HG02840 (cell line): ENCODE measurements at regions not wholly inside any gene's neighbourhood (a gene's known extent, or its start where the extent isn't known, plus 50 kb on each side); places are given as distances from the start of the nearest gene placed in this dataset.
"Not testable (repeated sequence)": the region's sequence is repeated elsewhere in the genome, so short reads cannot be mapped to it uniquely, and the experiment has no call there.

Experiments used
- ATAC-seq: cut with Tn5 transposase; IDR thresholded peaks from one replicate; pipeline ENCODE4 v1.9.1; 2021; ENCODE audit warnings: mild to moderate bottlenecking, moderate library complexity, moderate number of reproducible peaks; ENCODE audit not compliant: unreplicated experiment, low FRiP score

DNA sequence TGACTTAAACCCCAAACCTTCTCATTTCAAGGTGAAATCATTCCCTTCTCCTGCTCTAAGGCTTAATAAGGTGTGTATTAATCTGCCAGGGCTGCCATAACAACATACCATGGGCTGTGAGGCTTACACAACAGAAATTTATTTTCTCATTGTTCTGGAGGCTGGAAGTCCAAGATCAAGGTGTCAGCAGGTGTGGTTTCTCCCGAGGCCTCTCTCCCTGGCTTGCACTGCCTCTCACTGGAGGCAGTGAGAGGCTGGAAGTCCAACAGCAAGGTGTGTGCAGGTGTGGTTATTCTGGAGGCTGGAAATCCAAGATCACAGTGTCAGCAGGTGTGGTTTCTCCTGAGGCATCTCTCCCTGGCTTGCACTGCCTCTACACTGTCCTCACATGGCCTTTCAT is 280.3 kb upstream of the TUT7 start:
- ATAC-seq, result no peak

GRCh38 chr9:86633945-86634344 is 279.7 kb upstream of the TUT7 start:
- ATAC-seq, result no peak

- ATAC-seq, result no peak
Observed at GRCh38 chr9:86632537-86632936, 278.3 kb upstream of the TUT7 start.

- ATAC-seq, result no peak
Observed at GRCh38 chr9:86629530-86629929, 275.3 kb upstream of the TUT7 start.

DNA sequence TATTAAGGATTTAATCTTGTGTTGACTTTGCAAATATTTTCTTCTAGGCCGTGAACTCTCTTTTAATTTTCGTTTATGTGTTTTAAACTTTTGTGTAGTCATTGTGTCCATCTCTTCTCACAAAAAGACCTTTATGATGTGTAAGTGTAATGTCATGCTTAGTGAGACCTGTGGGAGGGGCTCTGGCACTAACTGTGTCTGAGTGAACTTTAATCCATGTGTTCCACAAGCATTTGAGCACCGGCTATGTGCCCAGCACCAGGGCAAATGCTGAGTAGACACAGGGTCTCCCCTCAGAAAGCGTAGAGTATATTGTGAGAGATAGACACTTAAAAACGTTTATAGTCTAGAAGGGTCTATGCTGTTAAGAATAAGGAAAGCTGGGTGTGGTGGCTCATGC is 272.6 kb upstream of the TUT7 start:
- no peak for ATAC-seq

GRCh38 chr9:86624630-86625029 is 270.4 kb upstream of the TUT7 start:
- ATAC-seq, result no peak

DNA sequence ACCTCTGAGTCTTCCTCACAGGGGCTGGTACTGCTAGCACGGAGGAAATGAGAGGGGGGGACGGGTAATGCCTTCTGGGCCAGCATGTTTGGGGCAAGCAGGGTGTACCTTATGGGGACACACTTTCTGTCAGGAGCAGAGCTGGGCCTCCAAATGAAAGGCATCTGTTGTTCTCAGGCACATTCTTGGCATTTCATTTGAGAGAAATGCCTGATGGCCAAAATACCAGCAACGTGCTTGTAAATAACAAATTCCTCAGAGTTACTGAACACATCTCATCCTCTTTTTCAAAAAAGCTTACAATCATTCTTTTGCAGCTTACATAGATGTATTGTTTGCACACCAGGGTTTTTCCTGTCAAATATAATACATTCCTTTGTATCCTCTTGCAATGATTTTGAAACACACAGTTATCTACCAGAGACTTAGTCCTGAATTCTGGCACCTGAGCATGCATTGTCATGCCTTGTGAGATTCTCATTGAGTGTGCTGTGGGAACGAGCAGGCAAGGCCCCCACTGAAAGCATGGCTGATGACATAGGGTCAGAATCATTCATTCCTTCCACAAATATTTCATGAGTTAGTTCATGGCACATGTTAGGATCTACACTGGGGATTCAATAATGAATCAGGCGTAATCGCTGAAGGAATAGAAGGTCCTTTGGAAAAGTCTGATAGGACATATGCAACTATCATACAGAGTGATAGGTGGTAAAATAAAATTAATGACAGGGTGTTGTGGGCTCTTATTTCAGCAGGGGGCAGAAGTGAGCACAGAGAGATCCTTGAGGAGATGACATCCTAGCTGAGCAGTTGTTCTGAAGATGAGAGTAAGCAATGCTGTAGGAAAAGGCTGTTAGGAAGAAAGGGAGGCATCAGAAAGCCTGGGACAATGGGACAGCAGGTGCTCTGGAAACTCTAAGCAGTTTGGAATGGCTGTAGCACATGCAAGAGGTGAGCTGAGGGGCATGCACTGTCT is 260.9 kb upstream of the TUT7 start:
- no peak for ATAC-seq

DNA sequence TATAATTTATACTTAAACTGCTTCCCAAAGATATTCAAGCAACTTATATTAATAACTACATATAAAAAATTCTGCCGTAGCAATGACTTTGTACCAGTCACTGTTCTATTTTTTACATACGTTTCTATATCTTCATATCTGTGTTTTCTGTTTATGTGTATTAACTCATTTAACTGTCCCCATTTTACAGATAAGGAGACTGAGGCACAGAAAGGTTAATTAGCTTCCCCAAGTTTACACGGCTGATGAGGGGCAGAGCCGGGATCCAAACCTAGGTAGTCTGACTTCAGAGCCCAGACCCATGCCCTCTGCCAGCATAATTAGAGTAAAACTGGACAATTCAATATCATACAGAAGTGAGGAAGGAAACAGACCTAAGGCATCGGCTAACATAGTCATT is 259.7 kb upstream of the TUT7 start:
- no peak for ATAC-seq

DNA sequence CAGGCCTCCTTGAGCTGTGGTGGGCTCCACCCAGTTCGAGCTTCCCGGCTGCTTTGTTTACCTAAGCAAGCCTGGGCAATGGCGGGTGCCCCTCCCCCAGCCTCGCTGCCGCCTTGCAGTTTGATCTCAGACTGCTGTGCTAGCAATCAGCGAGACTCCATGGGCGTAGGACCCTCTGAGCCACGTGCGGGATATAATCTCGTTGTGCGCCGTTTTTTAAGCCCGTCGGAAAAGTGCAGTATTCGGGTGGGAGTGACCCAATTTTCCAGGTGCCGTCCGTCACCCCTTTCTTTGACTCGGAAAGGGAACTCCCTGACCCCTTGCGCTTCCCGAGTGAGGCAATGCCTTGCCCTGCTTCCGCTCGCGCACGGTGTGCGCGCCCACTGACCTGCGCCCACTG is 257.3 kb upstream of the TUT7 start:
- ATAC-seq, result not testable (repeated sequence)

- no peak for ATAC-seq
Observed at GRCh38 chr9:86605303-86605702, 251.1 kb upstream of the TUT7 start.

- ATAC-seq, result no peak
Observed at GRCh38 chr9:86604741-86605140, 250.5 kb upstream of the TUT7 start.

DNA sequence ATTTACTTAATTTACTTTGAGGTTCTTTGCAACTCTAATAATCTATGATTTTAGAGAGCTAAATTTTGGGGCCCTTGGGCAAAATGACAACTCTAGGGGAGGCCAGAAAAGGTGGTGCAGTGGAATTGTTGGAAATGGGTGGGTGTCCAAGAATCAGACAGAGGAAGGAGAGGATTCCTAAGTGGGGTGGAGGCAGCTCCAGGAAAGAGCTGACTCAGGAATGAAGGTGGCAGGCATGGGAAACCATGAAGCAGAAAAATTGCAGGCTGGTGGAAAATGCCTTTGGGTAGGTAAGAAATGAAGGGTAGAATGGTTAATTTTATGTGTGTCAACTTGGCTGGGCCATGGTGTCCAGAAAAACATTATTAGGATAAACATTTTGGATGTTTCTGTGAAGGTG is 248.5 kb upstream of the TUT7 start:
- no peak for ATAC-seq

- ATAC-seq, result no peak
Observed at GRCh38 chr9:86601697-86602096, 247.5 kb upstream of the TUT7 start.

DNA sequence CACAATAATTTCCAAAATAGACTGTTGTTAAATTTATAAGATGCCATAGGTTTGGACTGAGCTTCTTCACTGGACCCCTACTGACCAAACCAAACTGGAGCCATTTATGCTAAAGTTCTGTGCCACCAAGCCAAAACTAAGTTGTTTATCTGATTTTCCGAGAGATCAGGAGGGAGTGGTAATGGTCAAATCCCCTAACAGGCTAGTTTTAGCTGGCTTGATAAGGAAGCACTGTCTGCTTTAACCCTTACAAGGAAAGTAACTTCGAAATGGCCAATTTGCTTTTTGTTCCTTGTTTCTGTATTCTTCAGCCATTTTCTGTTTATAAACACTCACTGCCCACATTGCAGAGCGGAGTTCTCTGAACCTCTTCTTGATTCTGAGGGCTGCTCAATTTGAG is 246.8 kb upstream of the TUT7 start:
- no peak for ATAC-seq

- no peak for ATAC-seq
Observed at GRCh38 chr9:86600291-86600690, 246.1 kb upstream of the TUT7 start.

DNA sequence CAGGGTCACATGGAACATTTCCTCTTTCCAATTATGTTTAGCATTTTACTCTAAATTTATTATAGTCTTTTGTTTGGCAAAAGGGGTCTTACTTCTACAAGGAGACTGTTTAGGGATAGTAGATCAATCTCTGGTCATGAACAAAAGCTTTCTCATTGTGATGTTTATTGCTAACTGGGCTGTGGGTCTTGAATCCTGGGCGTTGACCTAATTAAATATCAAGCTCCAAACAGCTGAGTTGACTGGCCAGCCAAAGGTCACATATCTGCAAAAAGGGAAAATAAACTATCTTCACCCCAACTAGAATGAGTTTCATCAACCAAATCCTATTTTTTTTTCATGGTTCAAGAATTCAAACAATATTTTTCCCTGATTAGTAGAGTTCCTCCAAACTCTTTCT is 245.4 kb upstream of the TUT7 start:
- ATAC-seq, result no peak

GRCh38 chr9:86598411-86599239 is 244.4 kb upstream of the TUT7 start:
- ATAC-seq, result no peak

GRCh38 chr9:86594724-86595123 is 240.5 kb upstream of the TUT7 start:
- ATAC-seq, result no peak

DNA sequence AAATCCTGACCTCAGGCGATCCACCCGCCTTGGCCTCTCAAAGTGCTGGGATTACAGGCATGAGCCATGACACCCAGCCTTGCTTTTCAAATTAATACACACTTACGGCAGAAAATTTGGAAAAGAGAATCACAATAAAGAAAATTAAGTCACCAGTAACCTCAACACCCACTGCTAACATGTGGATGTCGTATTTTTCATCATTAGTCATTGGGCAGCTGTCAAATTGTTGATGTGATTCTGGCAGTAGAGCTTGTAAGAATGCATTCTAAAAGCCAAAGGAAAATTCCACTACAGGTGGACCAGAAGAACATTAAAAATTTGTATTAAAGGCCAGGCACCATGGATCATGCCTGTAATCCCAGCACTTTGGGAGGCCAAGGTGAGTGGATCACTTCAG is 237.3 kb upstream of the TUT7 start:
- ATAC-seq, result no peak

GRCh38 chr9:86589730-86590129 is 235.5 kb upstream of the TUT7 start:
- ATAC-seq, result no peak

GRCh38 chr9:86589273-86589672 is 235.1 kb upstream of the TUT7 start:
- no peak for ATAC-seq

DNA sequence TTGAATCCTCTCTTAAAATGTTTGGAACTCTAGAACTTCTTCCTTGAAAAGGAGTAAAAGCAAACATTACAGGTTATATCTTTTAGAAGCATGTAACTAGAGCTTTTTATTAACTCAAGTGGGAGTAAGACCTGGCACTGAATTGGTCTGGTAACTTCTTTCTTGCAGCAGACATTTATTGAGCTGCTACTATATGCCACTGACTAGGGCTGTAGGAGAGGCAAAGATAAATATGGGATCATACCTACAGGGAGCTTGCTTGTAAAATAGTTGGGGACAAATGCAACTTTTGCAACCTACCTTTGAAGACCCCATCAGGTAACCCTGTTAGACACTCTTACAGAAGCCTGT is 231.9 kb upstream of the TUT7 start:
- ATAC-seq, result no peak
